ENCODE measurements at regions not wholly inside any gene's neighbourhood (a gene's known extent, or its start where the extent isn't known, plus 50 kb on each side); places are given as distances from the start of the nearest gene placed in this dataset.

DNA sequence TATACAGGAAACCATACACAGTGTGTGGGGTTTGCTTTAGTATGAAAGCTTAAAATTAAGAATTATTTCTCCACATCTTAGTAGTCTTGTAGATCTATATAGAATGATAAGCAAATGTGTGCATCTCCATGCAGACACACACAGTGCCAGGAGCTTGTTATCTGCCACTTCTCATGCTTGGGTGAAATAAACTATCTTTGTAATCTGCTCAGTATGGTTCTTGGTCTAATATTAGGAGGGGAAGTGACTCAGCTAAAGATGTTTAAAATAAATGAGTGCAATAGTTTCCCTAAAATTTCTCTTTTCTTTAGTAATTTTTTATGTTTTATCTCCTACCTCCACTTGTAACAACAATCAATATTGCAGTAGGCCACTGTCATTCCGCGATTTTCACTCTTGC lies 689.6 kb downstream of the TAF11L14 start:
- Histone ChIP-seq H3K27me3 (ENCODE audit: insufficient read depth) (no peaks in the 10 kb centered on the region), H3F3A (replicated peaks; ENCODE audit: low read depth) (no peaks in the 10 kb centered on the region), H4K20me1 (replicated peaks; ENCODE audit: insufficient read depth) (no peaks in the 10 kb centered on the region), H3K9me2 (ENCODE audit: insufficient read depth) (no peaks in the 10 kb centered on the region), H3K4me3 (no peak overlapping the region), H3K79me2 (replicated peaks; ENCODE audit: insufficient read depth) (no peaks in the 10 kb centered on the region), H3K4me1 (ENCODE audit: insufficient read depth) (no peaks in the 10 kb centered on the region), H3K27ac (ENCODE audit: low read depth) (no peak overlapping the region), H2AFZ (no peak overlapping the region), H3K36me3 (ENCODE audit: insufficient read depth) (no peaks in the 10 kb centered on the region), H3K4me2 (no peak overlapping the region)
- Mint-ChIP-seq H3K27ac (no peak overlapping the region), H3K9me3 (peaks cover 3% of the 10 kb centered on the region; the same call in 1 of the 3 replicates), H3K27me3 (ENCODE audit: insufficient read depth, low read depth, poor library complexity) (peaks cover 1% of the 10 kb centered on the region), H3K4me1 (no peaks in the 10 kb centered on the region), H3K4me3 (no peak overlapping the region), H3K36me3 (ENCODE audit: low read depth) (no peaks in the 10 kb centered on the region)
- ATAC-seq: no peak
- no peak for DNase-seq (ENCODE audit: low spot score)
- TF ChIP-seq, protein P1, sequence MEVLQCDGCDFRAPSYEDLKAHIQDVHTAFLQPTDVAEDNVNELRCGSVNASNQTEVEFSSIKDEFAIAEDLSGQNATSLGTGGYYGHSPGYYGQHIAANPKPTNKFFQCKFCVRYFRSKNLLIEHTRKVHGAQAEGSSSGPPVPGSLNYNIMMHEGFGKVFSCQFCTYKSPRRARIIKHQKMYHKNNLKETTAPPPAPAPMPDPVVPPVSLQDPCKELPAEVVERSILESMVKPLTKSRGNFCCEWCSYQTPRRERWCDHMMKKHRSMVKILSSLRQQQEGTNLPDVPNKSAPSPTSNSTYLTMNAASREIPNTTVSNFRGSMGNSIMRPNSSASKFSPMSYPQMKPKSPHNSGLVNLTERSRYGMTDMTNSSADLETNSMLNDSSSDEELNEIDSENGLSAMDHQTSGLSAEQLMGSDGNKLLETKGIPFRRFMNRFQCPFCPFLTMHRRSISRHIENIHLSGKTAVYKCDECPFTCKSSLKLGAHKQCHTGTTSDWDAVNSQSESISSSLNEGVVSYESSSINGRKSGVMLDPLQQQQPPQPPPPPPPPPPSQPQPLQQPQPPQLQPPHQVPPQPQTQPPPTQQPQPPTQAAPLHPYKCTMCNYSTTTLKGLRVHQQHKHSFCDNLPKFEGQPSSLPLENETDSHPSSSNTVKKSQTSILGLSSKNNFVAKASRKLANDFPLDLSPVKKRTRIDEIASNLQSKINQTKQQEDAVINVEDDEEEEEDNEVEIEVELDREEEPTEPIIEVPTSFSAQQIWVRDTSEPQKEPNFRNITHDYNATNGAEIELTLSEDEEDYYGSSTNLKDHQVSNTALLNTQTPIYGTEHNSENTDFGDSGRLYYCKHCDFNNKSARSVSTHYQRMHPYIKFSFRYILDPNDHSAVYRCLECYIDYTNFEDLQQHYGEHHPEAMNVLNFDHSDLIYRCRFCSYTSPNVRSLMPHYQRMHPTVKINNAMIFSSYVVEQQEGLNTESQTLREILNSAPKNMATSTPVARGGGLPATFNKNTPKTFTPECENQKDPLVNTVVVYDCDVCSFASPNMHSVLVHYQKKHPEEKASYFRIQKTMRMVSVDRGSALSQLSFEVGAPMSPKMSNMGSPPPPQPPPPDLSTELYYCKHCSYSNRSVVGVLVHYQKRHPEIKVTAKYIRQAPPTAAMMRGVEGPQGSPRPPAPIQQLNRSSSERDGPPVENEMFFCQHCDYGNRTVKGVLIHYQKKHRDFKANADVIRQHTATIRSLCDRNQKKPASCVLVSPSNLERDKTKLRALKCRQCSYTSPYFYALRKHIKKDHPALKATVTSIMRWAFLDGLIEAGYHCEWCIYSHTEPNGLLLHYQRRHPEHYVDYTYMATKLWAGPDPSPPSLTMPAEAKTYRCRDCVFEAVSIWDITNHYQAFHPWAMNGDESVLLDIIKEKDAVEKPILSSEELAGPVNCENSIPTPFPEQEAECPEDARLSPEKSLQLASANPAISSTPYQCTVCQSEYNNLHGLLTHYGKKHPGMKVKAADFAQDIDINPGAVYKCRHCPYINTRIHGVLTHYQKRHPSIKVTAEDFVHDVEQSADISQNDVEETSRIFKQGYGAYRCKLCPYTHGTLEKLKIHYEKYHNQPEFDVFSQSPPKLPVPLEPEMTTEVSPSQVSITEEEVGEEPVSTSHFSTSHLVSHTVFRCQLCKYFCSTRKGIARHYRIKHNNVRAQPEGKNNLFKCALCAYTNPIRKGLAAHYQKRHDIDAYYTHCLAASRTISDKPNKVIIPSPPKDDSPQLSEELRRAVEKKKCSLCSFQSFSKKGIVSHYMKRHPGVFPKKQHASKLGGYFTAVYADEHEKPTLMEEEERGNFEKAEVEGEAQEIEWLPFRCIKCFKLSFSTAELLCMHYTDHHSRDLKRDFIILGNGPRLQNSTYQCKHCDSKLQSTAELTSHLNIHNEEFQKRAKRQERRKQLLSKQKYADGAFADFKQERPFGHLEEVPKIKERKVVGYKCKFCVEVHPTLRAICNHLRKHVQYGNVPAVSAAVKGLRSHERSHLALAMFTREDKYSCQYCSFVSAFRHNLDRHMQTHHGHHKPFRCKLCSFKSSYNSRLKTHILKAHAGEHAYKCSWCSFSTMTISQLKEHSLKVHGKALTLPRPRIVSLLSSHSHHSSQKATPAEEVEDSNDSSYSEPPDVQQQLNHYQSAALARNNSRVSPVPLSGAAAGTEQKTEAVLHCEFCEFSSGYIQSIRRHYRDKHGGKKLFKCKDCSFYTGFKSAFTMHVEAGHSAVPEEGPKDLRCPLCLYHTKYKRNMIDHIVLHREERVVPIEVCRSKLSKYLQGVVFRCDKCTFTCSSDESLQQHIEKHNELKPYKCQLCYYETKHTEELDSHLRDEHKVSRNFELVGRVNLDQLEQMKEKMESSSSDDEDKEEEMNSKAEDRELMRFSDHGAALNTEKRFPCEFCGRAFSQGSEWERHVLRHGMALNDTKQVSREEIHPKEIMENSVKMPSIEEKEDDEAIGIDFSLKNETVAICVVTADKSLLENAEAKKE (CRISPR knock-in tag; IDR thresholded peaks at IDR 0.05): no peak
- TF ChIP-seq CREB1 (CRISPR knock-in tag; IDR thresholded peaks at IDR 0.05; ENCODE audit: low read depth) (no peak), EZH2phosphoT487 (IDR thresholded peaks at IDR 0.05; ENCODE audit: unreplicated experiment) (no peak), NANOG (IDR thresholded peaks at IDR 0.05; ENCODE audit: borderline replicate concordance) (no peak)
- TF ChIP-seq, protein P2, sequence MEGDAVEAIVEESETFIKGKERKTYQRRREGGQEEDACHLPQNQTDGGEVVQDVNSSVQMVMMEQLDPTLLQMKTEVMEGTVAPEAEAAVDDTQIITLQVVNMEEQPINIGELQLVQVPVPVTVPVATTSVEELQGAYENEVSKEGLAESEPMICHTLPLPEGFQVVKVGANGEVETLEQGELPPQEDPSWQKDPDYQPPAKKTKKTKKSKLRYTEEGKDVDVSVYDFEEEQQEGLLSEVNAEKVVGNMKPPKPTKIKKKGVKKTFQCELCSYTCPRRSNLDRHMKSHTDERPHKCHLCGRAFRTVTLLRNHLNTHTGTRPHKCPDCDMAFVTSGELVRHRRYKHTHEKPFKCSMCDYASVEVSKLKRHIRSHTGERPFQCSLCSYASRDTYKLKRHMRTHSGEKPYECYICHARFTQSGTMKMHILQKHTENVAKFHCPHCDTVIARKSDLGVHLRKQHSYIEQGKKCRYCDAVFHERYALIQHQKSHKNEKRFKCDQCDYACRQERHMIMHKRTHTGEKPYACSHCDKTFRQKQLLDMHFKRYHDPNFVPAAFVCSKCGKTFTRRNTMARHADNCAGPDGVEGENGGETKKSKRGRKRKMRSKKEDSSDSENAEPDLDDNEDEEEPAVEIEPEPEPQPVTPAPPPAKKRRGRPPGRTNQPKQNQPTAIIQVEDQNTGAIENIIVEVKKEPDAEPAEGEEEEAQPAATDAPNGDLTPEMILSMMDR (conservative IDR thresholded peaks at IDR 0.05; ENCODE audit: low read depth in 2 of 2): no peak
